Endothelial cell of umbilical vein (primary cell): ENCODE measurements at regions not wholly inside any gene's neighbourhood (a gene's known extent, or its start where the extent isn't known, plus 50 kb on each side); places are given as distances from the start of the nearest gene placed in this dataset.

Experiments
- BruUV-seq: library from RNA; stranded (reverse); fragments of 400-500 nt; replicated peaks from 2 replicates; lab custom pipeline; 2021; lab: Mats Ljungman, UMichigan
- CTCF ChIA-PET: fragments of 300-600, 350-600 bp; sonication (Branson Sonifier 250); formaldehyde crosslinking; loops from one replicate; lab custom pipeline; 2021; ENCODE audit warnings: antibody characterized with exemption, inconsistent platforms; lab: Charles Lee
- POLR2A ChIA-PET: fragments of 300-600, 350-600 bp; sonication (Branson Sonifier 250); formaldehyde crosslinking; loops from one replicate; lab custom pipeline; 2021; ENCODE audit warnings: antibody characterized with exemption, inconsistent platforms; lab: Charles Lee
- DNase-seq: peaks from one replicate; pipeline ENCODE4 v3.0.0-alpha.2; 2011; ENCODE audit warnings: low read depth, low spot score
- FAIRE-seq: peaks from 2 replicates; lab custom pipeline; 2011; peaks lifted over from hg19 to GRCh38; lab: Jason Lieb, UNC
- H2AFZ ChIP-seq: 2 replicates; pipeline ENCODE4 v1.6.0; 2012; ENCODE audit warnings: low read depth, low read length, control low read depth, inconsistent platforms
- H3K27ac ChIP-seq: 2 replicates; pipeline ENCODE4 v1.5.1; 2011; ENCODE audit warnings: low read depth, mild to moderate bottlenecking, control low read depth, low read length, moderate library complexity; ENCODE audit not compliant: insufficient read depth
- H3K27me3 ChIP-seq, 2 experiments: 2 replicates each; pipeline versions ENCODE4 v1.6.0 to v1.6.1; 2011; ENCODE audit warnings: low read length in 2 of 2, mixed read lengths in 1 of 2; ENCODE audit not compliant: control insufficient read depth in 2 of 2, insufficient read depth in 2 of 2
- H3K36me3 ChIP-seq, 2 experiments: 2 replicates in 1 of 2; 3 replicates in 1 of 2; pipeline ENCODE4 v1.5.1; 2011; ENCODE audit warnings: low read length in 2 of 2, mild to moderate bottlenecking in 1 of 2, moderate library complexity in 1 of 2; ENCODE audit not compliant: control insufficient read depth in 2 of 2, insufficient read depth in 2 of 2; ENCODE audit errors: extremely low read depth in 1 of 2
- H3K4me1 ChIP-seq: 3 replicates; pipeline ENCODE4 v1.5.1; 2011; ENCODE audit warnings: mild to moderate bottlenecking, low read length; ENCODE audit not compliant: control insufficient read depth, insufficient read depth; ENCODE audit errors: extremely low read depth
- H3K4me2 ChIP-seq: 2 replicates; pipeline ENCODE4 v1.6.1; 2011; ENCODE audit warnings: low read length, control low read depth, mixed read lengths; ENCODE audit not compliant: insufficient read depth
- H3K4me3 ChIP-seq, 3 experiments: fragments of 200-600 bp in 1 of 3; sonication (generic), shearing (Covaris generic) in 1 of 3; replicated peaks in 1 of 3; 2 replicates each; pipeline ENCODE4 v1.5.1; 2011 to 2016; ENCODE audit warnings: control low read depth in 3 of 3, low read length in 3 of 3, mild to moderate bottlenecking in 2 of 3, inconsistent platforms in 1 of 3, low read depth in 1 of 3, moderate library complexity in 1 of 3; ENCODE audit not compliant: insufficient read depth in 1 of 3
- H3K79me2 ChIP-seq: 2 replicates; pipeline ENCODE4 v1.6.0; 2012; ENCODE audit warnings: low read length, inconsistent platforms; ENCODE audit not compliant: control insufficient read depth, insufficient read depth
- H3K9ac ChIP-seq: replicated peaks from 2 replicates; pipeline ENCODE3; 2011; ENCODE audit warnings: low read length, control low read depth; ENCODE audit not compliant: insufficient read depth; ENCODE audit errors: extremely low read depth
- H3K9me1 ChIP-seq: replicated peaks from 3 replicates; pipeline ENCODE4 v1.6.0; 2011; ENCODE audit warnings: mild to moderate bottlenecking, low read length; ENCODE audit not compliant: control insufficient read depth, insufficient read depth; ENCODE audit errors: extremely low read depth
- H3K9me3 ChIP-seq: replicated peaks from 2 replicates; pipeline ENCODE4 v1.5.1; 2012; ENCODE audit warnings: low read length, inconsistent platforms; ENCODE audit not compliant: control insufficient read depth, insufficient read depth
- H4K20me1 ChIP-seq: replicated peaks from 2 replicates; pipeline ENCODE3; 2011; ENCODE audit warnings: mild to moderate bottlenecking, low read length; ENCODE audit not compliant: control insufficient read depth, insufficient read depth; ENCODE audit errors: extremely low read depth
- EZH2 ChIP-seq: IDR thresholded peaks from 2 replicates; pipeline ENCODE4 v1.6.1; 2012; ENCODE audit warnings: borderline replicate concordance, low read depth, mild to moderate bottlenecking, moderate library complexity, low read length, inconsistent platforms; ENCODE audit not compliant: severe bottlenecking
- FOS ChIP-seq: IDR thresholded peaks from 2 replicates; pipeline ENCODE4 v1.6.1; 2011; ENCODE audit warnings: mild to moderate bottlenecking, low read length, moderate library complexity, borderline replicate concordance; ENCODE audit not compliant: insufficient read depth
- GATA2 ChIP-seq: IDR thresholded peaks from 2 replicates; pipeline ENCODE4 v1.7.0; 2011; ENCODE audit warnings: low read depth, mild to moderate bottlenecking, moderate library complexity, mixed read lengths, low read length; ENCODE audit not compliant: insufficient read length, insufficient read depth
- JUN ChIP-seq: IDR thresholded peaks from 2 replicates; pipeline ENCODE4 v1.6.1; 2011; ENCODE audit warnings: borderline replicate concordance, low read depth; ENCODE audit not compliant: insufficient read length, insufficient read depth
- MYC ChIP-seq: IDR thresholded peaks from one replicate; pipeline ENCODE4 v1.6.1; 2011; ENCODE audit warnings: mild to moderate bottlenecking, low read depth, low read length
- POLR2A ChIP-seq: IDR thresholded peaks from 2 replicates; pipeline ENCODE4 v1.6.1; 2012; ENCODE audit warnings: low read depth, mild to moderate bottlenecking, control low read depth, low read length
- POLR2AphosphoS5 ChIP-seq: IDR thresholded peaks from 2 replicates; pipeline ENCODE4 v1.6.1; 2012; ENCODE audit warnings: low read depth, mild to moderate bottlenecking, control low read depth, low read length, moderate library complexity; ENCODE audit not compliant: insufficient read depth
- dilution Hi-C: fragments of 300-500 bp; cut with MboI; formaldehyde crosslinking; loops from one replicate; pipeline ENCODE4 v1.15.0; 2019; ENCODE audit warnings: low sequenced_read_pairs; ENCODE audit not compliant: extremely low pct_ligation_motif_present
- intact Hi-C: fragments of 100-400 bp; cut with micrococcal nuclease; formaldehyde crosslinking; loops from one replicate; pipeline ENCODE4 v1.10.0; 2022
- TF ChIP-seq, protein P1 (sequence below): IDR thresholded peaks from 2 replicates; pipeline ENCODE4 v1.6.1; 2011; ENCODE audit not compliant: insufficient read depth, insufficient read length
- TF ChIP-seq, protein P2 (sequence below), 2 donors: IDR thresholded peaks; 1 replicate in 1 of 2; 2 replicates in 1 of 2; pipeline ENCODE4 v1.5.1; 2011; ENCODE audit warnings: low read length in 2 of 2, mild to moderate bottlenecking in 2 of 2, moderate library complexity in 2 of 2, control low read depth in 1 of 2, inconsistent platforms in 1 of 2, low read depth in 1 of 2; ENCODE audit not compliant: insufficient read depth in 1 of 2; ENCODE audit errors: extremely low read depth in 1 of 2

DNA sequence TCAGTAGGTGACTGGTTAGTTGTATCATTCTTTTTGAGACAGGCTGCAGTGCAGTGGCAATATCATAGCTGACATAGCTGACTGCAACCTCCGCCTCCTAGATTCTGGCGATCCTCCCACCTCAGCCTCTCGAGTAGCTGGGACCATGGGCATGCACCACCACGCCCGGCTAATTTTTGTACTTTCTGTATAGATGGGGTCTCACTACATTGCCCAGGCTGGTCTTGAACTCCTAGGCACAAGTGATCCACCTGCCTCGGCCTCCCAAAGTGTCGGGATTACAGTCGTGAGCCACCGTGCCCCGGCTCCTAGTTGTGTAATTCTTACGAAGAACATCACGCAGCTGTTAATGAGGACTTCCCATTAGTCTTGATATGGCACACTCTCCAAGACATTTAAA, 123.4 kb upstream of the VKORC1L1 start:
- Histone ChIP-seq H3K27me3 (no peaks in the 10 kb centered on the region), H3K79me2 (peaks cover 32% of the 10 kb centered on the region), H3K9me3 (no peaks in the 10 kb centered on the region), H3K4me1 (peaks cover 19% of the 10 kb centered on the region), H2AFZ (no peak overlapping the region), H3K9ac (no peak overlapping the region), H3K4me3 (no peak overlapping the region), H3K4me2 (no peak overlapping the region), H3K9me1 (no peaks in the 10 kb centered on the region), H4K20me1 (no peaks in the 10 kb centered on the region), H3K36me3 (peaks cover 3% of the 10 kb centered on the region in 2 experiments), H3K27ac (no peak overlapping the region)
- dilution Hi-C loops (no loop called here), intact Hi-C loops (loop anchor here (10.0 kb wide), 1 partner anchor 235 kb away; the partner anchor contains the start of gene GUSB)
- FAIRE-seq, result no peak
- DNase-seq, result no peak
- CTCF ChIA-PET, result interaction anchor here (3.0 kb wide), 1 partner anchor 18 kb away, joined by 15 read pairs; no protein-coding TSS in a partner anchor
- BruUV-seq, result no TSS peak
- TF ChIP-seq FOS (no peak), MYC (no peak), POLR2AphosphoS5 (no peak), GATA2 (no peak), JUN (no peak), POLR2A (no peak), EZH2 (no peak)
- TF ChIP-seq, protein P1, sequence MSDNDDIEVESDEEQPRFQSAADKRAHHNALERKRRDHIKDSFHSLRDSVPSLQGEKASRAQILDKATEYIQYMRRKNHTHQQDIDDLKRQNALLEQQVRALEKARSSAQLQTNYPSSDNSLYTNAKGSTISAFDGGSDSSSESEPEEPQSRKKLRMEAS, result no peak
- TF ChIP-seq, protein P2, sequence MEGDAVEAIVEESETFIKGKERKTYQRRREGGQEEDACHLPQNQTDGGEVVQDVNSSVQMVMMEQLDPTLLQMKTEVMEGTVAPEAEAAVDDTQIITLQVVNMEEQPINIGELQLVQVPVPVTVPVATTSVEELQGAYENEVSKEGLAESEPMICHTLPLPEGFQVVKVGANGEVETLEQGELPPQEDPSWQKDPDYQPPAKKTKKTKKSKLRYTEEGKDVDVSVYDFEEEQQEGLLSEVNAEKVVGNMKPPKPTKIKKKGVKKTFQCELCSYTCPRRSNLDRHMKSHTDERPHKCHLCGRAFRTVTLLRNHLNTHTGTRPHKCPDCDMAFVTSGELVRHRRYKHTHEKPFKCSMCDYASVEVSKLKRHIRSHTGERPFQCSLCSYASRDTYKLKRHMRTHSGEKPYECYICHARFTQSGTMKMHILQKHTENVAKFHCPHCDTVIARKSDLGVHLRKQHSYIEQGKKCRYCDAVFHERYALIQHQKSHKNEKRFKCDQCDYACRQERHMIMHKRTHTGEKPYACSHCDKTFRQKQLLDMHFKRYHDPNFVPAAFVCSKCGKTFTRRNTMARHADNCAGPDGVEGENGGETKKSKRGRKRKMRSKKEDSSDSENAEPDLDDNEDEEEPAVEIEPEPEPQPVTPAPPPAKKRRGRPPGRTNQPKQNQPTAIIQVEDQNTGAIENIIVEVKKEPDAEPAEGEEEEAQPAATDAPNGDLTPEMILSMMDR (IDR thresholded peaks at IDR 0.05; ENCODE audit: extremely low read depth in 1 of 2, insufficient read depth in 1 of 2, low read depth in 1 of 2, low read length in 2 of 2), result no peak
- POLR2A ChIA-PET, result no interaction called here
